Fibroblast of peridontal ligament (primary cell): ENCODE measurements at regions not wholly inside any gene's neighbourhood (a gene's known extent, or its start where the extent isn't known, plus 50 kb on each side); places are given as distances from the start of the nearest gene placed in this dataset.
"Not testable (repeated sequence)": the region's sequence is repeated elsewhere in the genome, so short reads cannot be mapped to it uniquely, and the experiment has no call there.

Experiments used
- DNase-seq: peaks from one replicate; pipeline ENCODE4 v3.0.0-alpha.2; 2010; ENCODE audit errors: extremely low read depth

GRCh38 chr4:14906805-14907204, 95.5 kb upstream of the CPEB2 start:
- no peak for DNase-seq

GRCh38 chr4:14908635-14909034, 93.6 kb upstream of the CPEB2 start:
- DNase-seq = peak; percentile 31

GRCh38 chr4:14910411-14910810, 91.9 kb upstream of the CPEB2 start:
- no peak for DNase-seq

DNA sequence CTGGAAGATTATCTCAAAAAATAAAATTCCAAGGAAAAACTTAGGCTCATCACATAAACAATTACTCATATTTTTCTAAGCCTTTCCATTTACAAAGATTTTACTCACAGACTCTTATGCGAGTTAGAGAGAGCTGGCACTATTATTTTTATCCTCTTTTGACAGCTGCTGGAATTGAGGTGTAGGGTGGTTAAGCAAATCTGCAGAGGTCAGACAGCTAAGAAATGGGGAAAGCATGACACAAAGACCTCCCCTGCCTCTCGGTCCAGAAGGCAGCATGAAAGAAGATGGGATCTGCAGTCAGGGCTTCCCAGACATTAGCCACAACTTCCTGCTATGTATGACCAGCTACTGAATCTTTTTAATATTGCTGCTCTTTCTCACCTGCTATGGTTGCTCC, 89.9 kb upstream of the CPEB2 start:
- DNase-seq = no peak

DNA sequence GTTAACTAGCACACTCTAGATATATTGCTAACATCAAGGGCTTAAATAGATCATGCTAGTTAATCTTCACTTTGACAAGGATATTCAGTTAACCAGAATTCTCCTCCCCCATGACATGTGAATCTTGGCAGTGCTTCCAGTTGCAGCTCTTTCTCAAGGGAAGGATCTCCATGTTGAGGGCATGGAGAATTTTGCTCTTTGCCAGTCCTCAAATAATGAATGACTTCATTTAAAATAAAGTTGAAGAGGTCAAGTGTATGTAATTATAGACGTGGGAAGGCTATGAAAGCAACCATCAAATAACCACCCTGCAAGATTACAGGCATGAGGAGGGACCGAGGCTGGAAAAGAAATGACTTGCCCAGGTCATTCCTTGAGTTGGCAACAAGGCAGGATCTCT, 87.3 kb upstream of the CPEB2 start:
- DNase-seq = no peak

DNA sequence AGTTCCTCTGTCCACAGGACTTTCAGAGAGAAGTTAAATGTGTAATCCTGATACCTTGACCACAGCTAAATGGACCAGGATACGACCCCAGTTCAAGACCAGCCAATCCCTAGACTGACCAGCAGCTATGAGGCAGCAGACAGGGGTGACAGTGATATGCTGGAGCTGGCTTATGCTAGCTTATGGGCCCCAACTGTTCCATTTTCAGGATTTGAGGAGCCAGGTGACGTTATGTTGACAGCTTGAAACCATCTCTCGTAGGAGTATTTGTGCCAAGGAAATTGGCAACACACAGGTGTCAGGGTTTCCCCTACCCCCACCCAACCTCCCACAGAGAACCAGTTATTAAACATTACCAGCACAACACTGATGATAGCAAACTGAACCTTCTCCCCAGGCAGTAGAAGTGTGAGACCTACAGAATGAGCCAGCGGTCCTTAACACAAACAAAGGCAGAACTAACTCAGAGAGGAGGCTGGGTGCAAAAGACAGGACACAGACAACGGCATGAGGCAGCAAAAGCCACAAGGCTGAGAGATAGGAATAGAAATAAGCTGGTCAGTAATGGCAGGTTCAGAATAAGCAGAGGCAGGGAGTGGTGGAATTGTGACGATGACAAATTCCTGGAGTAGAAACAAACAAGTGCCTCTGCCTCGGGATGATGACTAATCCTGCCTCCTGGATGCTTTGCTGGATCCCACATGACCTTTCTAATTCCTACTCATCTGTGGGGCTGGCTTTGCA, 85.6 kb upstream of the CPEB2 start:
- DNase-seq = peak; percentile 59

GRCh38 chr4:14917298-14917633, 85.0 kb upstream of the CPEB2 start:
- no peak for DNase-seq

DNA sequence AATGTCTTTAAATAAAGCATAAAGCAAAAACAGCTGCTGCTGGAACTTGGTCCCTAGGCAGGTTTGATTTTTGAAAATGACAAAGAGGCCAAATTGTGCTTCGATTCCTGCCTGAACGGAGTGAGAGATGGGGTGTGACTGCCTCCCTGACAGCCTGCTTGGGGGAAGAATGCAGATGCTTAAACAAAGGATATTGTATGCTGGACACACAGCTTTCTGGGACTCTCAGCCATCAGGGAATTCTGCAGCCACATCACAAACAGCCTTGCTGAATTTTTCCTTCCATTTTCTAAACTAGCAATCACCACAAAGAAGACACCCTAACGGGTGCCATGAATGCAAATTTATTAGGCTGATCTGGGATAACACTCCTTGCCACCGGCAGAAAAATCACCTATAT, 83.9 kb upstream of the CPEB2 start:
- DNase-seq = no peak

- no peak for DNase-seq
These were observed 82.5 kb upstream of the CPEB2 start for GRCh38 chr4:14919785-14920184.

DNA sequence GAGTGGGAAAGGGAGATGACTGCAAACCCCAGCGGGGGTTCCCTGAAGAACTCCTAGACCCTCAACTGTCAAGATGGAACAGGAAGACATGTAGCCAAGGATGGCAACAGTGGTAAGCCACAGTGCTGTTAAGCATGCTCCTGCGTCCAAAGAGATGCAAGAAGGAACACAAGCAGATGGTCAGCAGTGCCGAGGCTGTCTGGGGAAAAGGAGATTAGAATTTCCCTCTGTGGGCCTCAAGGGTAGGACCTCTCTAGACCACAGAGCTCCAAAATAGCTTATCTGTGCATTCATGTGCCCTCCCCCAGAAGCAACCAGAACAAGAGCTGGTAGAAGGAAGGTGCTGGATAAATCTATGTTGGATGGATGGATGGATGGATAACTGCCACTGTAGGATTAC, 82.0 kb upstream of the CPEB2 start:
- DNase-seq = no peak

- no peak for DNase-seq
These were observed 81.4 kb upstream of the CPEB2 start for GRCh38 chr4:14920759-14921320.

DNA sequence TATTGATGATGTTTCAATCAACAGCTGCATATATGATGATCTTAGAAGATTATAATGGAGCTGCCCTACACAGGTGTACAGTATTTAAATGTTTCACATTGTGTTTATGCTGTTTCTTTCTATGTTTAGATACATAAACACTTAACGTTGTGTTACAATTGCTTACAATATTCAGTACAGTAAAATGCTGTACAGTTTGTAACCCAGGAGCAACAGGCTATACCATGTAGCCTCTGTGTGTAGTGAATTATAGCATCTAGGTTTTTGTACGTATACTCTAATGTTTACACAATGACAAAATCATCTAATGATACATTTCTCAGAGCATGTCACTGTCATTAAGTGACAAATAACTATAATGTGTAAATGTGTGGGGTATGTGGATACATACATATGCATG, 80.5 kb upstream of the CPEB2 start:
- not testable (repeated sequence) for DNase-seq

DNA sequence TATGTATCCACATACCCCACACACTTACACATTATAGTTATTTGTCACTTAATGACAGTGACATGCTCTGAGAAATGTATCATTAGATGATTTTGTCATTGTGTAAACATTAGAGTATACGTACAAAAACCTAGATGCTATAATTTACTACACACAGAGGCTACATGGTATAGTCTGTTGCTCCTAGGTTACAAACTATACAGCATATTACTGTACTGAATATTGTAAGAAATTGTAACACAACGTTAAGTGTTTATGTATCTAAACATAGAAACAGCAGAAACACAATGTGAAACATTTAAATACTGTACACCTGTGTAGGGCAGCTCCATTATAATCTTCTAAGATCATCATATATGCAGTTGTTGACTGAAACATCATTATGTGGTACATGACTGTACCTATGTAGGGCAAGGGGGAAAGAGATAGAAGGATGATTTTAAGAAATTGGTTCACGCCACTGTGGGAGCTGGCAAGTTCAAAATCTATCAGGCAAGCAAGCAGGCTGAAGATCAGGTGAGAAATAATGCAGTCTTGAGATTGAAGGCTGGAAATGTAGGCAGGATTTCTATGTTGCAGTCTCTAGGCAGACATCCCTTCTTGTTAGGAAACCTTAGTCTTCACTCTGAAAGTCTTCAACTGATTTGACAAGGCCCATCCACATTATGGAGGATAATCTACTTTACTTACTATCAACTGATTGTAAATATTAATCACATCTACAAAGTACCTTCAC, 78.0 kb upstream of the CPEB2 start:
- DNase-seq = no peak

DNA sequence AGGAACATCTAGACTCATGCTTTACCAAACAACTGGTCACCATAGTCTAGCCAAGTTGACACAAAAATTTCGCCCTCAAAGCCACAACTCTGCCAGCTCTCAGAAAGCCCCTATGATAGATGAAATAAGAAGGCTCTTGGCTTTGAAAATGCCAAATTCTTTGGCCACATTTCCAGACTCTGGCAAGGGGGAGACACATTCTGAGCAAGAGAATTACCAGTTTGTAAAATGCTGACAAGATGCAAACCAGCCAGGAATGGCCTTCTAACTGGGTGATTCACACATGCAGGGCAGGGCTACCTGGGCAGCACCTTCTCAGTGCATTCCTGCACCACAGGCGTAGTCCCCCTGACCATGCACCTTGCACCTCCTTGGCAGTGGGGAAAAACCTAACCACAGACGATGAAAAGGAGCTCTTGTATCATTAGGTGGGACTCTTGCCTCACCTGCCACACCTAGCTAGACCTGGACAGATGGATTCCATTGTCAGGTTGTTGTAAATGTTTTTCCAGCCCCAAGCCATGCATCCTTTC, 77.4 kb upstream of the CPEB2 start:
- no peak for DNase-seq

DNA sequence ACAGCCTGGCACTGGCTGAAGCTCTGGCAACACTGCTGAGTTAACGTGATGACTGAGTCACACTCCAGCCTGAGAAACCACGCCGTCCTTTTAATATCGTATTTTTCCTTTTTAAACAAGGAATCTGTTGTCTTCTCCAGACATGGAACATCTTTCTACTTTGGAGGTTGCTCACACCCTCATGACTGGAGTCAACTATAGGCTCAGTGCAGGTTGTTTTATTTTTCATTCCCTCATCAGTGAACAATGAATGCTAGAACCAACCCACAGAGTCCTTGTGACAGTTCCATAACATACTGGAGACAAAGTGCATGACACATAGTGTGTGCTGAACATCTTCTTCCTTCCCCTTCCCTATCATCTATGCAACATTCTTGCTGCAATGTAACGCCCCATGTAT, 76.8 kb upstream of the CPEB2 start:
- no peak for DNase-seq

DNA sequence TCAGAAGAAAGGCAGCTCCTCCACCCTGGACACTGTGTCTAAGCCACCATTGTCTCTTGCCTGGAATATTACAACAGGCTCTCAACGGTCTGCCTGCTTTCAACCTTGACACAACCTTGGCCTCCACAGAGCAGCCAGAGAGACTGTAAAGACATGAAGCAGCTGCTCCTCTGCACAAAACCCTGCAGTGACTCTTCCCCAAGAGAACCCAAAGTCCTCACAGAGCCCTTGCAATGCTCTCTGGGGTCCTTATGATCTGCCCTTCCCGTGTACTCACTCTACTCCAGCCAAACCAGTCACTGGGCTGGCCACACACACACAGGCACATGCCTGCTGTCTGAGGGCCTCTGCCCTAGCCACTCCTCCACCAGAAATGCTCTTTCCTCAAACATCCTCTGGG, 75.9 kb upstream of the CPEB2 start:
- DNase-seq = no peak

GRCh38 chr4:14928035-14928434, 74.2 kb upstream of the CPEB2 start:
- no peak for DNase-seq

DNA sequence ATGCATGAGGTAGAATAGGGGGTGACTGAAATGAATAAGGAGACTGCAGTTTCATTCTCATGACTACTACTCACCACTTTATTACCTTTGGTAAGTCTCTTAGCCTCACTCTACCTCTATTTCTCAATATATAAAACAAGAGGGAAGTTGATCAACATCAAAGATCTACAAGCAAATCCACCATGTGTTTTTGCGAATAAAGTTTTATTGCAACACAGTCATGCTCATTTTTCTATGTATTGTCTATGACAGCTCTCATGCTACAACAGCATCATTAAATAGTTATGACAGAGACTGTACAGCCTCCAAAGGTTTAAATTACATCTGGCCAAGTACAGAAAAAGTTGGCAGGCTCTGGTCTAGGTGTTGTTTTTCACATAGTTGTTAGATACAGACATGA, 72.6 kb upstream of the CPEB2 start:
- no peak for DNase-seq

DNA sequence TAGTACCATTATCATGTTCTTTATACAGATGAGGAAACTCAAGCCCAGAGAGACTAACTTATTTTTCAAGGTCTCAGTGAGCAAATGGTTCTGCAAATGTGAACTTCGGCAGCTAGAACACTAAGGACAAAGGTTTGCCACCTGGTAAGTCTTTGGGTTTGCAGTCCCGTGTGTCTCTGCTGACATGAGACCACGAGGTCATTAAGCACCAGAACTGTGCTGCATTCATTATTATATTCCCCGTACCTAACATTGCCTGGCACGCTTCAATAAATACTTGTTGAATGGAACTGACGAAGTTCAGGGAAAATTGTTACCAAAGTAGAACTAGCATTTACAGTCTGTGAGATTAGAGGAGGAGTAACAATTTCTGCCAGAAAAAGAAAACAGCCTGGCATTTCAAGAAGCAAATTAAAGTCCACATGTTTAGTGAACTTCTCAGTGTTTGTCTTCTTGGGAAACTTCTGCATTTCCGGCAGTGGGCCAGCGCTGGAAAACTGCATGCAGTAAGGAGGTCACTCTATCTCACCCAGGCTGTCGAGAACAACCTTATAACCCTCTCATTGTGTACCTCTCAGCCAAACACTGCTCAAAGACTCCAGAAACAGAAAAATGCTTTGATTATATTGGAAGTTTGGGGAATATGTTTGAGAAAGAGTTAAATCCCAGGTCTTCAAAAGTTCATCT, 67.4 kb upstream of the CPEB2 start:
- peak; percentile 11 for DNase-seq

DNA sequence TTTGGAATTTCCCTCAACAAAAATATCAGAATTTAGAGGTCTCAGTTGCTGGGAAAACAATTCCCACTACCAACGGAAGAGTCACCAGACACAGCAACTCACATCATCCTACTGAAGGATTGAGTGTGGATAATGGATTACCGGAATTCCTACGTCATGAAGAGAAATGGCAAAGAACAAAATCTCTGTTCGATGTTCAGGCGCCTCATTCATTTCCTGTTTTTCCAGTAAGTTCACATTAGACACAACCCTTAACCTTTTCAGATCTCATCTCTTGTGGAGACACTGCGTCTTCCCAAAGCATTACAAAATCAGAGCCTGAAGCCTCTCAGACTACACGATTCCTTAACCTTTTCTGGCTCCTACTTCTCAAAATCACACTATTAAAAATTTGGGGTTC, 58.5 kb upstream of the CPEB2 start:
- no peak for DNase-seq

DNA sequence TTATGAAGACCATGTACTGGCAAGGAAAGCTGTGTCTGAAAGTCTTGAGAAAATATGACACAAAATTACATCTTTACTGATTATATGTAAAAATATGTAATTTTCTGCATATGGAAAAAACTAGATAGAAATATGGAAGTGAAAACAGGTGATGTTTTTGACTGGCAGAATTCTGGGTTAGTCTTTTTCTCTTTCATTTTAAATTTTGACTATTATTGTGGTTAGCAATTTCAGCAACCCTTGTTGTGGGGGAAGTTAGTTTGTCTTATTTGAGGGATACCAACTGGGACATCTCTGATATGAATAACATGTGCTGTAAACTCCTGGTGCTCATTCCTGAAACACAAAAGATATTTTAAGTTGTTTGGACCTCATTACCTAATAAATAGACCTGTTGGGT, 49.9 kb upstream of the CPEB2 start:
- no peak for DNase-seq
